OCI-LY7 (cell line): ENCODE measurements at regions not wholly inside any gene's neighbourhood (a gene's known extent, or its start where the extent isn't known, plus 50 kb on each side); places are given as distances from the start of the nearest gene placed in this dataset.

Source experiments
- EZH2phosphoT487 ChIP-seq: fragments of 200-600 bp; sonication (generic); IDR thresholded peaks from 2 replicates; pipeline ENCODE4 v1.6.1; 2018; ENCODE audit warnings: low read depth, borderline replicate concordance, mild to moderate bottlenecking, mixed run types, antibody characterized with exemption, low read length, moderate library complexity, mixed read lengths
- TF ChIP-seq, protein P1 (sequence below): fragments of 200-600 bp; sonication (generic); conservative IDR thresholded peaks from 2 replicates; pipeline ENCODE4 v1.5.1; 2014; ENCODE audit warnings: mild to moderate bottlenecking, antibody characterized with exemption, low read length, moderate library complexity, mixed read lengths

DNA sequence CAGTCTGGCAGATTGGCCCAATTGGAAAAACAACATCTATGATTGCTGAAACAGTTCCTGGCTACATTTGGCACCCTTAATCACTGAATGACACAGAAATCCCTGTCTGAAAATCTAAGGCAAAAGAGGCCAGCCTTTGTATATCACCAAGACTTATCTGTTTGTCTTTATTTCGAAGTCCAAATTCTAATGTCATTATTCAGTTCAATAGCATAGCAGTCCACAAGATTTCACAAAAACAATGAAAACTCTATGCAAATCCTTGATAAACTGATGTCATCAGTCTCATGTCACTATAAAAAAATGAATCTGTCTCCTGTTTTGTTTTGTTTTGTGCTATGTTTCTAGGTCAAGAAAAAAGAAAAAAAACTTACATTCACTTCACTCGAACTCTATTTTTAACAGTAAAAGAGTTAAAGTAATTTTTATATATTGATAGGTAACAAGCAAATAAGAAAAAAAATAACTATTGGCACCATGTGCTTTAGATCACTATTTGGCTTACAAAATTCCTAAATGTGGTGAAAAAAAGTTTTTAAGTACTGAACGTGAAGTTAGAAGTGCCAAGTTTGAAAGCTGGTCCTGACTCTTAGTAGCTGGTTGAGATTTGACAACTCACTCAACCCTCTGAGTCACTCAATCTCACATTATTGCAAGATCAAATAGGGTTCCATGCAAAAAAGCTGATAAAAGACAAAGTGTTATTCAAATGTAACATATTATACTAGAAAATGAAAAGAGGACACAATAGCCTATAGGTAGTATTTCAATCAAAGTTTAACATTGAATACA lies 359.3 kb downstream of the IRS1 start:
- TF ChIP-seq, protein P1, sequence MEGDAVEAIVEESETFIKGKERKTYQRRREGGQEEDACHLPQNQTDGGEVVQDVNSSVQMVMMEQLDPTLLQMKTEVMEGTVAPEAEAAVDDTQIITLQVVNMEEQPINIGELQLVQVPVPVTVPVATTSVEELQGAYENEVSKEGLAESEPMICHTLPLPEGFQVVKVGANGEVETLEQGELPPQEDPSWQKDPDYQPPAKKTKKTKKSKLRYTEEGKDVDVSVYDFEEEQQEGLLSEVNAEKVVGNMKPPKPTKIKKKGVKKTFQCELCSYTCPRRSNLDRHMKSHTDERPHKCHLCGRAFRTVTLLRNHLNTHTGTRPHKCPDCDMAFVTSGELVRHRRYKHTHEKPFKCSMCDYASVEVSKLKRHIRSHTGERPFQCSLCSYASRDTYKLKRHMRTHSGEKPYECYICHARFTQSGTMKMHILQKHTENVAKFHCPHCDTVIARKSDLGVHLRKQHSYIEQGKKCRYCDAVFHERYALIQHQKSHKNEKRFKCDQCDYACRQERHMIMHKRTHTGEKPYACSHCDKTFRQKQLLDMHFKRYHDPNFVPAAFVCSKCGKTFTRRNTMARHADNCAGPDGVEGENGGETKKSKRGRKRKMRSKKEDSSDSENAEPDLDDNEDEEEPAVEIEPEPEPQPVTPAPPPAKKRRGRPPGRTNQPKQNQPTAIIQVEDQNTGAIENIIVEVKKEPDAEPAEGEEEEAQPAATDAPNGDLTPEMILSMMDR, result no peak
- no peak for TF ChIP-seq EZH2phosphoT487
